CD14-positive monocyte (primary cell): ENCODE measurements at regions not wholly inside any gene's neighbourhood (a gene's known extent, or its start where the extent isn't known, plus 50 kb on each side); places are given as distances from the start of the nearest gene placed in this dataset.

Experiments used
- DNase-seq, 3 donors: peaks; one replicate each; pipeline ENCODE4 v3.0.0-alpha.2; 2011 to 2022
- H2AFZ ChIP-seq: 2 replicates; pipeline ENCODE4 v1.6.0; 2012; ENCODE audit warnings: mild to moderate bottlenecking, low read depth, low read length, inconsistent platforms; ENCODE audit not compliant: insufficient read depth, poor library complexity, severe bottlenecking
- H3K27ac ChIP-seq, 2 donors: 1 replicate in 1 of 2; 2 replicates in 1 of 2; pipeline ENCODE4 v1.5.1; 2012 to 2013; ENCODE audit warnings: low read length in 2 of 2, control low read depth in 1 of 2, inconsistent platforms in 1 of 2, low read depth in 1 of 2, mild to moderate bottlenecking in 1 of 2
- H3K27me3 ChIP-seq, 2 donors: one replicate each; pipeline versions ENCODE4 v1.6.0 to v1.6.1; 2011 to 2013; ENCODE audit warnings: low read length in 2 of 2; ENCODE audit not compliant: control insufficient read depth in 2 of 2, insufficient read depth in 2 of 2
- H3K36me3 ChIP-seq, 2 donors: replicated peaks in 1 of 2; 1 replicate in 1 of 2; 2 replicates in 1 of 2; pipeline versions ENCODE4 v1.5.1 to v1.6.1; 2012 to 2013; ENCODE audit warnings: low read length in 2 of 2, control low read depth in 1 of 2, inconsistent platforms in 1 of 2, mild to moderate bottlenecking in 1 of 2; ENCODE audit not compliant: insufficient read depth in 2 of 2, control insufficient read depth in 1 of 2
- H3K4me1 ChIP-seq, 2 donors: 1 replicate in 1 of 2; 2 replicates in 1 of 2; pipeline versions ENCODE4 v1.5.1 to v1.6.1; 2012 to 2013; ENCODE audit warnings: low read length in 2 of 2, control low read depth in 1 of 2, inconsistent platforms in 1 of 2, mild to moderate bottlenecking in 1 of 2, moderate library complexity in 1 of 2; ENCODE audit not compliant: insufficient read depth in 2 of 2, control insufficient read depth in 1 of 2
- H3K4me2 ChIP-seq: replicated peaks from 2 replicates; pipeline ENCODE3; 2012; ENCODE audit warnings: low read length, moderate library complexity, mild to moderate bottlenecking; ENCODE audit not compliant: poor library complexity, severe bottlenecking; ENCODE audit errors: extremely low read depth
- H3K4me3 ChIP-seq, 3 experiments: fragments of 200-600 bp in 1 of 3; sonication (generic) in 1 of 3; replicated peaks in 1 of 3; 1 replicate in 2 of 3; 2 replicates in 1 of 3; pipeline ENCODE4 v1.5.1; 2011 to 2013; ENCODE audit warnings: low read length in 3 of 3, mild to moderate bottlenecking in 3 of 3, control low read depth in 2 of 3, low read depth in 2 of 3, inconsistent platforms in 1 of 3, moderate library complexity in 1 of 3
- H3K79me2 ChIP-seq: 2 replicates; pipeline ENCODE4 v1.6.0; 2012; ENCODE audit warnings: mild to moderate bottlenecking, control low read depth, inconsistent platforms, low read length, moderate library complexity; ENCODE audit not compliant: insufficient read depth
- H3K9ac ChIP-seq: 2 replicates; pipeline ENCODE4 v1.6.0; 2017; ENCODE audit warnings: low read length, mild to moderate bottlenecking; ENCODE audit not compliant: insufficient read depth, poor library complexity, severe bottlenecking
- H3K9me3 ChIP-seq, 2 donors: replicated peaks in 1 of 2; 1 replicate in 1 of 2; 2 replicates in 1 of 2; pipeline versions ENCODE4 v1.5.1 to v1.6.1; 2012 to 2013; ENCODE audit warnings: low read length in 2 of 2, control low read depth in 1 of 2; ENCODE audit not compliant: control insufficient read depth in 1 of 2, insufficient read depth in 1 of 2
- H4K20me1 ChIP-seq: 2 replicates; pipeline ENCODE4 v1.6.0; 2012; ENCODE audit warnings: mild to moderate bottlenecking, low read length, control low read depth, moderate library complexity; ENCODE audit not compliant: insufficient read depth
- H3K27ac Mint-ChIP-seq, 7 donors: one replicate each; pipeline ENCODE4 v1.8.0; 2020; ENCODE audit warnings: mild to moderate bottlenecking in 7 of 7, mixed read lengths in 7 of 7, moderate library complexity in 6 of 7, inconsistent platforms in 2 of 7
- H3K27me3 Mint-ChIP-seq, 3 donors: one replicate each; pipeline ENCODE4 v1.8.0; 2021 to 2022; ENCODE audit warnings: low read depth in 3 of 3, mild to moderate bottlenecking in 3 of 3, mixed read lengths in 3 of 3, moderate library complexity in 3 of 3, inconsistent platforms in 1 of 3
- H3K36me3 Mint-ChIP-seq, 2 donors: one replicate each; pipeline ENCODE4 v1.8.0; 2020; ENCODE audit warnings: mixed read lengths in 2 of 2, inconsistent platforms in 1 of 2, mild to moderate bottlenecking in 1 of 2
- H3K4me1 Mint-ChIP-seq: one replicate; pipeline ENCODE4 v1.8.0; 2020; ENCODE audit warnings: mild to moderate bottlenecking, mixed read lengths
- H3K4me3 Mint-ChIP-seq, 2 donors: one replicate each; pipeline ENCODE4 v1.8.0; 2020; ENCODE audit warnings: mild to moderate bottlenecking in 2 of 2, mixed read lengths in 2 of 2, moderate library complexity in 1 of 2
- H3K9me3 Mint-ChIP-seq, 7 donors: one replicate each; pipeline ENCODE4 v1.8.0; 2020 to 2022; ENCODE audit warnings: mixed read lengths in 7 of 7, mild to moderate bottlenecking in 6 of 7, moderate library complexity in 6 of 7, inconsistent platforms in 2 of 7
- intact Hi-C, 2 donors: fragments of 100-400 bp; cut with micrococcal nuclease; formaldehyde crosslinking; loops; one replicate each; pipeline versions ENCODE4 v1.15.0 to v1.15.1; 2023
- TF ChIP-seq, protein P1 (sequence below): fragments of 200-600 bp; IDR thresholded peaks from one replicate; pipeline ENCODE4 v1.8.0; 2022; ENCODE audit warnings: antibody characterized with exemption, mild to moderate bottlenecking

DNA sequence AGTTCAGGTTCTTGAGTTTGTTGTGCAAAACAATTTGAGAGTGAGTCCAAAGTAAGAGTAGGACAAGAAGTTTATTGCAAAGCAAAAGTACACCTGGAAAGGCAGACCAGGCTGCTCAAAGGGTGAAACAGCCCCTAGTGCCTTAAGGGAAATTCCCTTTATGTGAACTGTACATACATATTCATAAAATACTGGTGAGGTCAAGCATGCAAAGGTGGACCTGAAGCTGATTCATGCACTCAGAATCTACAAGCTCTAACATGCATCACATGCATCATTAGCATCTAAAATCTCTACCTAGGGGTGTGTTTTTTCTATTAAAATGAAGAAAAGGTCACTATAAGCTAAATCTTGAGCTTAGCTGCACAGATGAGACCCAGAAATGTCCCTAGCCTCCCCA, 266.9 kb downstream of the SPATA18 start:
- peaks cover 2 to 13% (median 8%) of the 10 kb centered on the region in 7 donors for H3K9me3 Mint-ChIP-seq
- H3K4me2 ChIP-seq, result no peak overlapping the region
- no peaks in the 10 kb centered on the region for H3K36me3 Mint-ChIP-seq
- intact Hi-C loops, result no loop called here
- no peaks in the 10 kb centered on the region for H3K79me2 ChIP-seq
- no peaks in the 10 kb centered on the region for H4K20me1 ChIP-seq
- H3K9me3 ChIP-seq, result peaks cover 0 to 3% of the 10 kb centered on the region in 2 donors
- no peak overlapping the region for H3K27ac ChIP-seq
- no peak overlapping the region for H3K4me3 ChIP-seq
- no peak for DNase-seq
- H3K36me3 ChIP-seq, result no peaks in the 10 kb centered on the region
- no peaks in the 10 kb centered on the region for H3K4me1 ChIP-seq
- H2AFZ ChIP-seq, result no peak overlapping the region
- no peaks in the 10 kb centered on the region for H3K27me3 ChIP-seq
- no peak overlapping the region for H3K9ac ChIP-seq
- TF ChIP-seq, protein P1, sequence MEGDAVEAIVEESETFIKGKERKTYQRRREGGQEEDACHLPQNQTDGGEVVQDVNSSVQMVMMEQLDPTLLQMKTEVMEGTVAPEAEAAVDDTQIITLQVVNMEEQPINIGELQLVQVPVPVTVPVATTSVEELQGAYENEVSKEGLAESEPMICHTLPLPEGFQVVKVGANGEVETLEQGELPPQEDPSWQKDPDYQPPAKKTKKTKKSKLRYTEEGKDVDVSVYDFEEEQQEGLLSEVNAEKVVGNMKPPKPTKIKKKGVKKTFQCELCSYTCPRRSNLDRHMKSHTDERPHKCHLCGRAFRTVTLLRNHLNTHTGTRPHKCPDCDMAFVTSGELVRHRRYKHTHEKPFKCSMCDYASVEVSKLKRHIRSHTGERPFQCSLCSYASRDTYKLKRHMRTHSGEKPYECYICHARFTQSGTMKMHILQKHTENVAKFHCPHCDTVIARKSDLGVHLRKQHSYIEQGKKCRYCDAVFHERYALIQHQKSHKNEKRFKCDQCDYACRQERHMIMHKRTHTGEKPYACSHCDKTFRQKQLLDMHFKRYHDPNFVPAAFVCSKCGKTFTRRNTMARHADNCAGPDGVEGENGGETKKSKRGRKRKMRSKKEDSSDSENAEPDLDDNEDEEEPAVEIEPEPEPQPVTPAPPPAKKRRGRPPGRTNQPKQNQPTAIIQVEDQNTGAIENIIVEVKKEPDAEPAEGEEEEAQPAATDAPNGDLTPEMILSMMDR, result no peak
- H3K27me3 Mint-ChIP-seq, result no peaks in the 10 kb centered on the region
- H3K27ac Mint-ChIP-seq, result no peak overlapping the region
- H3K4me3 Mint-ChIP-seq, result no peak overlapping the region
- H3K4me1 Mint-ChIP-seq, result no peaks in the 10 kb centered on the region

DNA sequence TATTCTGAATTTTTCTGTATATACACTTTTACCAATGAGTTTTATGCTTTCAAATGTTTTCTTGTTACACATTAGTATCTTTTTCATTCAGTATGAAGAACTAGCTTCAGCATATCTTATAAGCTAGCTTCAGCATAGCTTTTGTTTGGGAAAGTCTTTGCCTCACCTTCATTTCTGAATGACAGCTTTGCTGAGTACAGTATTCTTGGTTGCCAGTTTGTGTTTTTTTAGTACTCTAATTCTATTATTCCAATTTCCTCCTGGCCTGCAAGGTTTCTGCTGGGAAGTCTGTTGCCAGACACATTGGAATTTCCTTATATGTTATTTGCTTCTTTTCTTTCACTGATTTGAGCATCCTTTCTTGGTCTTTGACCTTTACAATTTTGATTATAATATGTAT, 278.8 kb downstream of the SPATA18 start:
- Histone ChIP-seq H3K4me1 (no peaks in the 10 kb centered on the region), H3K4me2 (no peak overlapping the region), H3K27me3 (no peaks in the 10 kb centered on the region), H3K36me3 (no peaks in the 10 kb centered on the region), H3K9ac (no peak overlapping the region), H4K20me1 (no peaks in the 10 kb centered on the region), H3K79me2 (no peaks in the 10 kb centered on the region), H2AFZ (no peak overlapping the region), H3K27ac (no peak overlapping the region), H3K4me3 (no peak overlapping the region), H3K9me3 (peaks cover 22 to 29% of the 10 kb centered on the region in 2 donors)
- TF ChIP-seq, protein P1, result no peak
- no peaks in the 10 kb centered on the region for H3K4me1 Mint-ChIP-seq
- H3K9me3 Mint-ChIP-seq, result peaks cover 13 to 30% (median 25%) of the 10 kb centered on the region in 7 donors
- H3K27me3 Mint-ChIP-seq, result peaks cover 0 to 3% (median 2%) of the 10 kb centered on the region in 3 donors
- no peaks in the 10 kb centered on the region for H3K36me3 Mint-ChIP-seq
- H3K27ac Mint-ChIP-seq, result no peak overlapping the region
- H3K4me3 Mint-ChIP-seq, result no peak overlapping the region
- no peak for DNase-seq
- intact Hi-C loops, result no loop called here
